ENCODE measurements at regions not wholly inside any gene's neighbourhood (a gene's known extent, or its start where the extent isn't known, plus 50 kb on each side); places are given as distances from the start of the nearest gene placed in this dataset.

GRCh38 chr9:10744669-10745068 is 131.9 kb upstream of the PTPRD start:
- Histone ChIP-seq H3K4me1 (ENCODE audit: insufficient read depth, insufficient read length) (no peaks in the 10 kb centered on the region), H3K4me3 (ENCODE audit: insufficient read length, low read depth) (no peak overlapping the region), H3K27me3 (ENCODE audit: insufficient read depth, insufficient read length) (no peaks in the 10 kb centered on the region), H3K9me3 (ENCODE audit: insufficient read depth, low read length) (no peaks in the 10 kb centered on the region), H3K9ac (ENCODE audit: insufficient read length, low read depth) (no peak overlapping the region), H3K36me3 (ENCODE audit: insufficient read depth, insufficient read length, low read length) (no peaks in the 10 kb centered on the region)
- TF ChIP-seq ZNF274 (IDR thresholded peaks at IDR 0.05; ENCODE audit: low read depth, low read length), result no peak
- no peak for TF ChIP-seq SUZ12 (IDR thresholded peaks at IDR 0.05; ENCODE audit: extremely low read depth, insufficient read depth, insufficient read length)
- no peak for TF ChIP-seq YY1 (IDR thresholded peaks at IDR 0.05; ENCODE audit: insufficient read depth, insufficient read length)
- DNase-seq (ENCODE audit: low read depth, low spot score), result no peak

- TF ChIP-seq YY1 (IDR thresholded peaks at IDR 0.05; ENCODE audit: insufficient read depth, insufficient read length), result no peak
- no peak for TF ChIP-seq ZNF274 (IDR thresholded peaks at IDR 0.05; ENCODE audit: low read depth, low read length)
- Histone ChIP-seq H3K36me3 (ENCODE audit: insufficient read depth, insufficient read length, low read length) (no peaks in the 10 kb centered on the region), H3K4me1 (ENCODE audit: insufficient read depth, insufficient read length) (no peaks in the 10 kb centered on the region), H3K9me3 (ENCODE audit: insufficient read depth, low read length) (no peaks in the 10 kb centered on the region), H3K4me3 (ENCODE audit: insufficient read length, low read depth) (no peak overlapping the region), H3K27me3 (ENCODE audit: insufficient read depth, insufficient read length) (no peaks in the 10 kb centered on the region), H3K9ac (ENCODE audit: insufficient read length, low read depth) (no peak overlapping the region)
- no peak for DNase-seq (ENCODE audit: low read depth, low spot score)
Measured at GRCh38 chr9:10753474-10753873, 140.7 kb upstream of the PTPRD start.

- H3K36me3 ChIP-seq (ENCODE audit: insufficient read depth, insufficient read length, low read length), result no peaks in the 10 kb centered on the region
- no peak for DNase-seq (ENCODE audit: low read depth, low spot score)
- no peak overlapping the region for H3K9ac ChIP-seq (ENCODE audit: insufficient read length, low read depth)
- H3K4me3 ChIP-seq (ENCODE audit: insufficient read length, low read depth), result no peak overlapping the region
- H3K9me3 ChIP-seq (ENCODE audit: insufficient read depth, low read length), result no peaks in the 10 kb centered on the region
- TF ChIP-seq YY1 (IDR thresholded peaks at IDR 0.05; ENCODE audit: insufficient read depth, insufficient read length), result no peak
- no peak for TF ChIP-seq ZNF274 (IDR thresholded peaks at IDR 0.05; ENCODE audit: low read depth, low read length)
- no peak for TF ChIP-seq SUZ12 (IDR thresholded peaks at IDR 0.05; ENCODE audit: extremely low read depth, insufficient read depth, insufficient read length)
- H3K4me1 ChIP-seq (ENCODE audit: insufficient read depth, insufficient read length), result no peaks in the 10 kb centered on the region
- H3K27me3 ChIP-seq (ENCODE audit: insufficient read depth, insufficient read length), result no peaks in the 10 kb centered on the region
Measured at GRCh38 chr9:10764481-10764880, 151.7 kb upstream of the PTPRD start.

GRCh38 chr9:10773136-10773535 is 160.3 kb upstream of the PTPRD start:
- no peak for DNase-seq (ENCODE audit: low read depth, low spot score)
- no peaks in the 10 kb centered on the region for H3K36me3 ChIP-seq (ENCODE audit: insufficient read depth, insufficient read length, low read length)
- no peaks in the 10 kb centered on the region for H3K4me1 ChIP-seq (ENCODE audit: insufficient read depth, insufficient read length)
- no peak overlapping the region for H3K9ac ChIP-seq (ENCODE audit: insufficient read length, low read depth)
- no peaks in the 10 kb centered on the region for H3K27me3 ChIP-seq (ENCODE audit: insufficient read depth, insufficient read length)
- TF ChIP-seq YY1 (IDR thresholded peaks at IDR 0.05; ENCODE audit: insufficient read depth, insufficient read length) (no peak), SUZ12 (IDR thresholded peaks at IDR 0.05; ENCODE audit: extremely low read depth, insufficient read depth, insufficient read length) (no peak), ZNF274 (IDR thresholded peaks at IDR 0.05; ENCODE audit: low read depth, low read length) (no peak)
- H3K9me3 ChIP-seq (ENCODE audit: insufficient read depth, low read length), result no peaks in the 10 kb centered on the region
- no peak overlapping the region for H3K4me3 ChIP-seq (ENCODE audit: insufficient read length, low read depth)

GRCh38 chr9:10774051-10774450 is 161.2 kb upstream of the PTPRD start:
- no peaks in the 10 kb centered on the region for H3K9me3 ChIP-seq (ENCODE audit: insufficient read depth, low read length)

GRCh38 chr9:10785255-10785654 is 172.5 kb upstream of the PTPRD start:
- DNase-seq (ENCODE audit: low read depth, low spot score), result no peak
- Histone ChIP-seq H3K36me3 (ENCODE audit: insufficient read depth, insufficient read length, low read length) (no peaks in the 10 kb centered on the region), H3K9me3 (ENCODE audit: insufficient read depth, low read length) (no peaks in the 10 kb centered on the region), H3K9ac (ENCODE audit: insufficient read length, low read depth) (no peak overlapping the region), H3K4me1 (ENCODE audit: insufficient read depth, insufficient read length) (no peaks in the 10 kb centered on the region), H3K27me3 (ENCODE audit: insufficient read depth, insufficient read length) (no peaks in the 10 kb centered on the region), H3K4me3 (ENCODE audit: insufficient read length, low read depth) (no peak overlapping the region)
- no peak for TF ChIP-seq YY1 (IDR thresholded peaks at IDR 0.05; ENCODE audit: insufficient read depth, insufficient read length)
- TF ChIP-seq ZNF274 (IDR thresholded peaks at IDR 0.05; ENCODE audit: low read depth, low read length), result no peak

More at GRCh38 chr9:10774051-10774450, 161.2 kb upstream of the PTPRD start:
- Histone ChIP-seq H3K4me3 (ENCODE audit: insufficient read length, low read depth) (no peak overlapping the region), H3K27me3 (ENCODE audit: insufficient read depth, insufficient read length) (no peaks in the 10 kb centered on the region), H3K4me1 (ENCODE audit: insufficient read depth, insufficient read length) (no peaks in the 10 kb centered on the region), H3K36me3 (ENCODE audit: insufficient read depth, insufficient read length, low read length) (no peaks in the 10 kb centered on the region), H3K9ac (ENCODE audit: insufficient read length, low read depth) (no peak overlapping the region)
- TF ChIP-seq ZNF274 (IDR thresholded peaks at IDR 0.05; ENCODE audit: low read depth, low read length), result no peak
- no peak for TF ChIP-seq YY1 (IDR thresholded peaks at IDR 0.05; ENCODE audit: insufficient read depth, insufficient read length)
- no peak for TF ChIP-seq SUZ12 (IDR thresholded peaks at IDR 0.05; ENCODE audit: extremely low read depth, insufficient read depth, insufficient read length)
- DNase-seq (ENCODE audit: low read depth, low spot score), result no peak

- Histone ChIP-seq H3K36me3 (ENCODE audit: insufficient read depth, insufficient read length, low read length) (no peaks in the 10 kb centered on the region), H3K9me3 (ENCODE audit: insufficient read depth, low read length) (peaks cover 6% of the 10 kb centered on the region; the same call in 1 of the 2 replicates)
- TF ChIP-seq SUZ12 (IDR thresholded peaks at IDR 0.05; ENCODE audit: extremely low read depth, insufficient read depth, insufficient read length) (no peak), YY1 (IDR thresholded peaks at IDR 0.05; ENCODE audit: insufficient read depth, insufficient read length) (no peak), ZNF274 (IDR thresholded peaks at IDR 0.05; ENCODE audit: low read depth, low read length) (no peak)
Measured at GRCh38 chr9:10793306-10793705, 180.5 kb upstream of the PTPRD start.

GRCh38 chr9:10804486-10804885 is 191.7 kb upstream of the PTPRD start:
- TF ChIP-seq YY1 (IDR thresholded peaks at IDR 0.05; ENCODE audit: insufficient read depth, insufficient read length) (no peak), SUZ12 (IDR thresholded peaks at IDR 0.05; ENCODE audit: extremely low read depth, insufficient read depth, insufficient read length) (no peak), ZNF274 (IDR thresholded peaks at IDR 0.05; ENCODE audit: low read depth, low read length) (no peak)
- no peaks in the 10 kb centered on the region for H3K9me3 ChIP-seq (ENCODE audit: insufficient read depth, low read length)
- DNase-seq (ENCODE audit: low read depth, low spot score), result no peak
- no peak overlapping the region for H3K4me3 ChIP-seq (ENCODE audit: insufficient read length, low read depth)
- H3K9ac ChIP-seq (ENCODE audit: insufficient read length, low read depth), result no peak overlapping the region
- H3K4me1 ChIP-seq (ENCODE audit: insufficient read depth, insufficient read length), result no peaks in the 10 kb centered on the region
- H3K27me3 ChIP-seq (ENCODE audit: insufficient read depth, insufficient read length), result no peaks in the 10 kb centered on the region
- H3K36me3 ChIP-seq (ENCODE audit: insufficient read depth, insufficient read length, low read length), result no peaks in the 10 kb centered on the region

More at GRCh38 chr9:10793306-10793705, 180.5 kb upstream of the PTPRD start:
- no peak for DNase-seq (ENCODE audit: low read depth, low spot score)
- H3K27me3 ChIP-seq (ENCODE audit: insufficient read depth, insufficient read length), result no peaks in the 10 kb centered on the region
- no peak overlapping the region for H3K4me3 ChIP-seq (ENCODE audit: insufficient read length, low read depth)
- no peak overlapping the region for H3K9ac ChIP-seq (ENCODE audit: insufficient read length, low read depth)
- H3K4me1 ChIP-seq (ENCODE audit: insufficient read depth, insufficient read length), result no peaks in the 10 kb centered on the region
